Vagina (tissue), 2 donors: ENCODE measurements at regions not wholly inside any gene's neighbourhood (a gene's known extent, or its start where the extent isn't known, plus 50 kb on each side); places are given as distances from the start of the nearest gene placed in this dataset.

Experiments used
- CTCF ChIP-seq, 3 experiments: fragments of 450-650 bp in 2 of 3; fragments of 200-600 bp in 1 of 3; sonication (generic) in 1 of 3; IDR thresholded peaks; one replicate each; pipeline ENCODE4 v1.5.1; 2017 to 2019; ENCODE audit warnings: antibody characterized with exemption in 3 of 3, mild to moderate bottlenecking in 2 of 3, moderate library complexity in 2 of 3
- POLR2AphosphoS5 ChIP-seq, 2 donors: sonication (generic); formaldehyde crosslinking; IDR thresholded peaks; one replicate each; pipeline ENCODE4 v1.9.0; 2017; ENCODE audit warnings: antibody characterized with exemption in 2 of 2, mild to moderate bottlenecking in 2 of 2, low read depth in 1 of 2; ENCODE audit not compliant: insufficient read depth in 1 of 2

- TF ChIP-seq POLR2AphosphoS5 (IDR thresholded peaks at IDR 0.05; ENCODE audit: insufficient read depth in 1 of 2, low read depth in 1 of 2): no peak
- no peak for TF ChIP-seq CTCF (IDR thresholded peaks at IDR 0.05)
Observed at GRCh38 chr19:16017138-16017490, 59.2 kb upstream of the TPM4 start.
